Loucy (cell line): ENCODE measurements at regions not wholly inside any gene's neighbourhood (a gene's known extent, or its start where the extent isn't known, plus 50 kb on each side); places are given as distances from the start of the nearest gene placed in this dataset.

Experiments used
- CTCF ChIP-seq: fragments of 200-600 bp; sonication (generic); conservative IDR thresholded peaks from 2 replicates; pipeline ENCODE4 v1.5.1; 2014; ENCODE audit warnings: mild to moderate bottlenecking, antibody characterized with exemption, low read length
- EZH2phosphoT487 ChIP-seq: fragments of 200-600 bp; IDR thresholded peaks from 2 replicates; pipeline ENCODE4 v1.6.1; 2018; ENCODE audit warnings: antibody characterized with exemption, mild to moderate bottlenecking, moderate library complexity, borderline replicate concordance

GRCh38 chr5:159774476-159775031, 141.7 kb upstream of the ADRA1B start:
- TF ChIP-seq CTCF: no peak
- TF ChIP-seq EZH2phosphoT487: no peak
